IMR-90 (cell line): ENCODE measurements at regions not wholly inside any gene's neighbourhood (a gene's known extent, or its start where the extent isn't known, plus 50 kb on each side); places are given as distances from the start of the nearest gene placed in this dataset.

Experiments
- ATAC-seq: fragments of 200-7000 bp; cut with Tn5 transposase; 2 replicates; pipeline ENCODE4 v1.9.1; 2020; ENCODE audit warnings: low read depth, mild to moderate bottlenecking, moderate library complexity
- BruUV-seq: library from RNA; stranded (reverse); fragments of 400-500 nt; replicated peaks from 2 replicates; lab custom pipeline; 2021; lab: Mats Ljungman, UMichigan
- CTCF ChIA-PET: fragments of 300-600 bp; formaldehyde crosslinking; extraction: SDS; loops from one replicate; lab custom pipeline; 2021; ENCODE audit warnings: antibody characterized with exemption; lab: Yijun Ruan, JAX
- POLR2A ChIA-PET: fragments of 300-600 bp; sonication (Branson Sonifier 250); formaldehyde crosslinking; loops from one replicate; lab custom pipeline; 2022; ENCODE audit warnings: antibody characterized with exemption; ENCODE audit not compliant: unreplicated experiment; lab: Charles Lee
- DNase-seq: peaks from one replicate; pipeline ENCODE4 v3.0.0; 2013
- H2AFZ ChIP-seq: replicated peaks from 2 replicates; pipeline ENCODE3; 2013; ENCODE audit warnings: low read length, mild to moderate bottlenecking; ENCODE audit not compliant: poor library complexity
- H2AK5ac ChIP-seq: 2 replicates; pipeline ENCODE4 v1.6.1; 2013; ENCODE audit warnings: low read depth, low read length, inconsistent platforms
- H2AK9ac ChIP-seq: replicated peaks from 2 replicates; pipeline ENCODE3; 2013; ENCODE audit warnings: mild to moderate bottlenecking, low read depth, low read length, moderate library complexity; ENCODE audit not compliant: poor library complexity
- H2BK120ac ChIP-seq: 2 replicates; pipeline ENCODE4 v1.6.1; 2013; ENCODE audit warnings: low read depth, low read length, inconsistent platforms
- H2BK15ac ChIP-seq: 3 replicates; pipeline ENCODE4 v1.6.1; 2013; ENCODE audit warnings: low read depth, low read length, inconsistent platforms
- H2BK20ac ChIP-seq: 2 replicates; pipeline ENCODE4 v1.6.1; 2013; ENCODE audit warnings: low read depth, mild to moderate bottlenecking, inconsistent platforms, low read length, moderate library complexity
- H2BK5ac ChIP-seq: 2 replicates; pipeline ENCODE4 v1.6.1; 2013; ENCODE audit warnings: mild to moderate bottlenecking, low read depth, low read length, inconsistent platforms; ENCODE audit not compliant: poor library complexity, severe bottlenecking
- H3K14ac ChIP-seq: replicated peaks from 2 replicates; pipeline ENCODE4 v1.6.1; 2013; ENCODE audit warnings: low read depth, low read length, inconsistent platforms
- H3K18ac ChIP-seq: 2 replicates; pipeline ENCODE4 v1.6.1; 2013; ENCODE audit warnings: low read depth, low read length, control low read depth
- H3K23ac ChIP-seq: 2 replicates; pipeline ENCODE4 v1.6.1; 2013; ENCODE audit warnings: low read depth, low read length, inconsistent platforms
- H3K27ac ChIP-seq: 2 replicates; pipeline ENCODE4 v1.5.1; 2013; ENCODE audit warnings: mild to moderate bottlenecking, control low read depth, low read length; ENCODE audit not compliant: insufficient read depth
- H3K27me3 ChIP-seq: 2 replicates; pipeline ENCODE4 v1.6.1; 2013; ENCODE audit warnings: low read length; ENCODE audit not compliant: control insufficient read depth, insufficient read depth
- H3K36me3 ChIP-seq: 2 replicates; pipeline ENCODE4 v1.6.1; 2013; ENCODE audit warnings: low read length, mixed read lengths; ENCODE audit not compliant: control insufficient read depth, insufficient read depth
- H3K4ac ChIP-seq: 2 replicates; pipeline ENCODE4 v1.6.1; 2013; ENCODE audit warnings: low read depth, low read length, inconsistent platforms
- H3K4me1 ChIP-seq: 2 replicates; pipeline ENCODE4 v1.6.1; 2013; ENCODE audit warnings: low read length, mixed read lengths; ENCODE audit not compliant: control insufficient read depth, insufficient read depth
- H3K4me2 ChIP-seq: 2 replicates; pipeline ENCODE4 v1.6.1; 2013; ENCODE audit warnings: low read depth, mild to moderate bottlenecking, control low read depth, low read length, moderate library complexity
- H3K4me3 ChIP-seq: 2 replicates; pipeline ENCODE4 v1.5.1; 2013; ENCODE audit warnings: low read depth, mild to moderate bottlenecking, control low read depth, low read length, moderate library complexity; ENCODE audit not compliant: insufficient read depth
- H3K56ac ChIP-seq: 2 replicates; pipeline ENCODE4 v1.6.1; 2013; ENCODE audit warnings: low read length, inconsistent platforms; ENCODE audit not compliant: insufficient read depth; ENCODE audit errors: extremely low read depth
- H3K79me1 ChIP-seq, 2 experiments: 2 replicates each; pipeline ENCODE4 v1.6.1; 2013; ENCODE audit warnings: low read length in 2 of 2, inconsistent platforms in 1 of 2, low read depth in 1 of 2
- H3K9ac ChIP-seq: 2 replicates; pipeline ENCODE4 v1.6.1; 2013; ENCODE audit warnings: low read depth, low read length, control low read depth
- H3K9me1 ChIP-seq: 2 replicates; pipeline ENCODE4 v1.6.1; 2013; ENCODE audit warnings: low read length, inconsistent platforms; ENCODE audit not compliant: insufficient read depth
- H3K9me3 ChIP-seq: 2 replicates; pipeline ENCODE4 v1.6.1; 2013; ENCODE audit warnings: low read length; ENCODE audit not compliant: control insufficient read depth, insufficient read depth
- H4K20me1 ChIP-seq: 2 replicates; pipeline ENCODE4 v1.6.1; 2013; ENCODE audit warnings: low read length, inconsistent platforms; ENCODE audit not compliant: insufficient read depth
- H4K5ac ChIP-seq: 2 replicates; pipeline ENCODE4 v1.6.1; 2013; ENCODE audit warnings: mild to moderate bottlenecking, low read depth, low read length, control low read depth
- H4K8ac ChIP-seq, 2 experiments: 2 replicates each; pipeline ENCODE4 v1.6.1; 2013; ENCODE audit warnings: low read depth in 2 of 2, low read length in 2 of 2, control low read depth in 1 of 2, inconsistent platforms in 1 of 2
- H4K91ac ChIP-seq: 2 replicates; pipeline ENCODE4 v1.6.1; 2013; ENCODE audit warnings: low read depth, low read length, inconsistent platforms; ENCODE audit not compliant: insufficient read depth
- CEBPB ChIP-seq: IDR thresholded peaks from 2 replicates; pipeline ENCODE4 v1.6.1; 2012; ENCODE audit warnings: low read depth, low read length, improper control_type of control experiment
- CHD1 ChIP-seq: IDR thresholded peaks from 2 replicates; pipeline ENCODE4 v1.6.1; 2012; ENCODE audit warnings: low read depth, low read length, improper control_type of control experiment
- MAFK ChIP-seq: IDR thresholded peaks from 2 replicates; pipeline ENCODE4 v1.6.1; 2012; ENCODE audit warnings: low read depth, low read length, improper control_type of control experiment
- MXI1 ChIP-seq: IDR thresholded peaks from 2 replicates; pipeline ENCODE4 v1.6.1; 2012; ENCODE audit warnings: low read depth, mild to moderate bottlenecking, low read length, moderate library complexity, borderline replicate concordance
- WGBS, 2 experiments: methylation state at CpG; one replicate each; pipeline versions ENCODE4 v1.1.5 to v1.1.7; 2013; ENCODE audit warnings: missing lambda C conversion rate in 2 of 2; ENCODE audit not compliant: insufficient read length in 1 of 2; ENCODE audit errors: extremely low coverage in 2 of 2; 5-methylcytosine and 5-hydroxymethylcytosine counted together
- dilution Hi-C: fragments of 300-500 bp; cut with HindIII; formaldehyde crosslinking; loops from one replicate; pipeline ENCODE4 v1.14.3; 2018; ENCODE audit warnings: low sequenced_read_pairs; ENCODE audit not compliant: unreplicated experiment
- in situ Hi-C: fragments of 300-500 bp; cut with MboI; formaldehyde crosslinking; loops from 3 replicates; pipeline ENCODE4 v1.14.3; 2019; ENCODE audit warnings: low sequenced_read_pairs, inconsistent platforms, mixed read lengths
- intact Hi-C: fragments of 100-400 bp; cut with micrococcal nuclease; formaldehyde crosslinking; loops from 2 replicates; pipeline ENCODE4 v1.10.0; 2022

DNA sequence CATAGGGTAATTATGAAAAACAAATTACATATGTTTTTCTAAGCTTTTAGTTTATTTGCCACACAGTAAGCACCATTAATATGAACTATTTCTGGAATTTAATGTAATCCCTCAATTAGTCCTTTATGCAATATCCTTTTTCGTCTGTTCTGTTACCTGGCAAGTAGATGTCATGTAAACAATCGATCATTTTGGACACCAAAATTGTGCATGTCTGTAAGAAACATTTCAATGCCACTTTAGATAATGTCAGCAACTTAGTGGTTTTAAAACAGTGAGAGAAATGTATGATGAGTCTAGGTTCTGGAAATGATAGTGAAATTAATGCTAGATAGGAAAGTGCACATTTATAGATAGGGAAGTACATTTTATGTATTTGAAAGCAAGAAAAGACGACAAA, 986.6 kb downstream of the ZPLD1 start:
- no peaks in the 10 kb centered on the region for H4K20me1 ChIP-seq
- H4K8ac ChIP-seq: no peak overlapping the region
- ChIA-PET POLR2A (no interaction called here), CTCF (no interaction called here)
- no peak overlapping the region for H2AK5ac ChIP-seq
- no peak overlapping the region for H2BK120ac ChIP-seq
- no peak overlapping the region for H3K56ac ChIP-seq
- no peak overlapping the region for H2BK15ac ChIP-seq
- no peaks in the 10 kb centered on the region for H3K36me3 ChIP-seq
- DNase-seq (no peak), ATAC-seq (no peak)
- no peaks in the 10 kb centered on the region for H3K4me1 ChIP-seq
- intact Hi-C loops: no loop called here
- H3K4me2 ChIP-seq: no peak overlapping the region
- no peak overlapping the region for H2BK20ac ChIP-seq
- H3K9me1 ChIP-seq: no peaks in the 10 kb centered on the region
- H3K14ac ChIP-seq: no peak overlapping the region
- no peak overlapping the region for H3K27ac ChIP-seq
- no peak overlapping the region for H3K4me3 ChIP-seq
- H2BK5ac ChIP-seq: no peak overlapping the region
- TF ChIP-seq CEBPB: no peak
- no peak for TF ChIP-seq MAFK
- no peak for TF ChIP-seq MXI1
- no peak for TF ChIP-seq CHD1
- H3K23ac ChIP-seq: no peak overlapping the region
- in situ Hi-C loops: no loop called here
- no peak overlapping the region for H4K5ac ChIP-seq
- no peak overlapping the region for H3K9ac ChIP-seq
- H3K9me3 ChIP-seq: no peaks in the 10 kb centered on the region
- no peak overlapping the region for H3K4ac ChIP-seq
- whole genome bisulfite sequencing, 2 experiments: no CpG with 5 or more reads among the region's 3 CpGs
- dilution Hi-C loops: no loop called here
- H2AK9ac ChIP-seq: no peak overlapping the region
- no peak overlapping the region for H3K18ac ChIP-seq
- H4K91ac ChIP-seq: no peak overlapping the region
- H3K79me1 ChIP-seq: no peaks in the 10 kb centered on the region
- no peaks in the 10 kb centered on the region for H3K27me3 ChIP-seq
- no TSS peak for BruUV-seq
- H2AFZ ChIP-seq: no peak overlapping the region
